AG09319 (cell line): ENCODE measurements at regions not wholly inside any gene's neighbourhood (a gene's known extent, or its start where the extent isn't known, plus 50 kb on each side); places are given as distances from the start of the nearest gene placed in this dataset.

ENCODE experiments used
- DNase-seq: peaks from one replicate; pipeline ENCODE4 v3.0.0-alpha.2; 2010; ENCODE audit warnings: low read depth; ENCODE audit errors: extremely low read depth
- CTCF ChIP-seq: IDR thresholded peaks from 2 replicates; pipeline ENCODE4 v1.5.1; 2011; ENCODE audit warnings: low read depth, mild to moderate bottlenecking, inconsistent platforms, low read length, moderate library complexity

- DNase-seq, result no peak
- TF ChIP-seq CTCF, result no peak
These were observed 384.2 kb downstream of the EFNA5 start for GRCh38 chr5:107286447-107287098.

- DNase-seq, result no peak
- no peak for TF ChIP-seq CTCF
These were observed 385.0 kb downstream of the EFNA5 start for GRCh38 chr5:107285772-107286171.

GRCh38 chr5:107284822-107285525 is 385.8 kb downstream of the EFNA5 start:
- no peak for DNase-seq

GRCh38 chr5:107282061-107282460 is 388.7 kb downstream of the EFNA5 start:
- no peak for TF ChIP-seq CTCF
- no peak for DNase-seq

More at GRCh38 chr5:107284822-107285525, 385.8 kb downstream of the EFNA5 start:
- no peak for TF ChIP-seq CTCF

- DNase-seq, result no peak
- TF ChIP-seq CTCF, result no peak
These were observed 392.0 kb downstream of the EFNA5 start for GRCh38 chr5:107278774-107279173.

- no peak for TF ChIP-seq CTCF
- DNase-seq, result no peak
These were observed 393.1 kb downstream of the EFNA5 start for GRCh38 chr5:107277485-107278125.

- TF ChIP-seq CTCF, result no peak
- no peak for DNase-seq
These were observed 395.4 kb downstream of the EFNA5 start for GRCh38 chr5:107275333-107275732.
